ENCODE measurements at regions not wholly inside any gene's neighbourhood (a gene's known extent, or its start where the extent isn't known, plus 50 kb on each side); places are given as distances from the start of the nearest gene placed in this dataset.

GRCh38 chr12:124115976-124116690, 143.1 kb downstream of the ZNF664 start (continued):
- TF ChIP-seq SP4 (CRISPR knock-in tag; IDR thresholded peaks at IDR 0.05): no peak
- TF ChIP-seq, protein P1, sequence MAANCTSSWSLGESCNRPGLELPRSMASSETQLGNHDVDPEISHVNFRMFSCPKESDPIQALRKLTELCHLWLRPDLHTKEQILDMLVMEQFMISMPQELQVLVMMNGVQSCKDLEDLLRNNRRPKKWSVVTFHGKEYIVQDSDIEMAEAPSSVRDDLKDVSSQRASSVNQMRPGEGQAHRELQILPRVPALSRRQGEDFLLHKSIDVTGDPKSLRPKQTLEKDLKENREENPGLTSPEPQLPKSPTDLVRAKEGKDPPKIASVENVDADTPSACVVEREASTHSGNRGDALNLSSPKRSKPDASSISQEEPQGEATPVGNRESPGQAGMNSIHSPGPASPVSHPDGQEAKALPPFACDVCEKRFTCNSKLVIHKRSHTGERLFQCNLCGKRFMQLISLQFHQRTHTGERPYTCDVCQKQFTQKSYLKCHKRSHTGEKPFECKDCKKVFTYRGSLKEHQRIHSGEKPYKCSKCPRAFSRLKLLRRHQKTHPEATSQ (CRISPR knock-in tag; IDR thresholded peaks at IDR 0.05; ENCODE audit: borderline replicate concordance): no peak
- no peak for TF ChIP-seq TCF7L2 (IDR thresholded peaks at IDR 0.05; ENCODE audit: low read depth, low read length)
- no peak for TF ChIP-seq IRF1 (CRISPR knock-in tag; IDR thresholded peaks at IDR 0.05; ENCODE audit: low read depth)
- no peak for TF ChIP-seq ATF3 (CRISPR knock-in tag; IDR thresholded peaks at IDR 0.05)
- TF ChIP-seq SP2 (CRISPR knock-in tag; IDR thresholded peaks at IDR 0.05): no peak
- no peak for TF ChIP-seq SMAD3 (CRISPR knock-in tag; IDR thresholded peaks at IDR 0.05)

- POLR2A ChIA-PET: no interaction called here
- no peaks in the 10 kb centered on the region for H3K36me3 ChIP-seq (replicated peaks in 1 of 2; ENCODE audit: control insufficient read depth in 1 of 2, insufficient read depth in 2 of 2, low read length in 2 of 2)
- no TSS peak for BruUV-seq (replicated peaks)
- no peak for DNase-seq (ENCODE audit: low spot score)
- no peak overlapping the region for H3K4me3 ChIP-seq (replicated peaks in 1 of 3; ENCODE audit: insufficient read depth in 1 of 3, low read depth in 2 of 3, low read length in 3 of 3)
- TF ChIP-seq ZBTB21 (CRISPR knock-in tag; IDR thresholded peaks at IDR 0.05) (no peak), BCL3 (CRISPR knock-in tag; IDR thresholded peaks at IDR 0.05) (no peak), ZBTB1 (CRISPR knock-in tag; IDR thresholded peaks at IDR 0.05; ENCODE audit: borderline replicate concordance) (no peak), ZNF567 (CRISPR knock-in tag; IDR thresholded peaks at IDR 0.05; ENCODE audit: borderline replicate concordance) (no peak), ZNF337 (CRISPR knock-in tag; IDR thresholded peaks at IDR 0.05; ENCODE audit: borderline replicate concordance, low read depth) (no peak), ZNF205 (CRISPR knock-in tag; IDR thresholded peaks at IDR 0.05) (no peak), ZNF501 (CRISPR knock-in tag; IDR thresholded peaks at IDR 0.05) (no peak), ZBTB37 (CRISPR knock-in tag; IDR thresholded peaks at IDR 0.05) (no peak), ADNP (CRISPR knock-in tag; IDR thresholded peaks at IDR 0.05) (no peak)
- intact Hi-C loops (cut with micrococcal nuclease; ENCODE audit: unreplicated experiment): no loop called here
- ATAC-seq: no peak
- H3K79me2 ChIP-seq (ENCODE audit: insufficient read depth, low read length): no peaks in the 10 kb centered on the region
- H3K4me2 ChIP-seq (ENCODE audit: low read depth, low read length): no peak overlapping the region
- H3K27ac ChIP-seq (ENCODE audit: extremely low read length, insufficient read depth, low read length): no peak overlapping the region
- no peak overlapping the region for H3K9ac ChIP-seq (ENCODE audit: insufficient read depth, low read depth, low read length)
- H3K27me3 ChIP-seq (ENCODE audit: control insufficient read depth in 1 of 2, insufficient read depth in 2 of 2, low read length in 2 of 2): peaks cover 0 to 25% of the 10 kb centered on the region in 2 experiments; a peak in 2 of 5 replicates
- FAIRE-seq: no peak
- CTCF ChIA-PET (ENCODE audit: low intra/inter-chr PET ratio, low total read pairs): no interaction called here
- no peak overlapping the region for H2AFZ ChIP-seq (ENCODE audit: low read length)
- H4K20me1 ChIP-seq (ENCODE audit: insufficient read depth, low read length): no peaks in the 10 kb centered on the region
- peaks cover 9% of the 10 kb centered on the region; the same call in 1 of the 2 replicates for H3K4me1 ChIP-seq (ENCODE audit: insufficient read depth, low read length)
- in situ Hi-C loops (cut with HindIII; ENCODE audit: extremely low pct_ligation_motif_present, low pct_unique_long_range_greater_than_20kb): no loop called here
- 43% methylated on average over 6 of the region's 6 CpGs for WGBS (ENCODE audit: low lambda C conversion rate)
- H3K9me3 ChIP-seq (ENCODE audit: low read length): no peaks in the 10 kb centered on the region
Measured at GRCh38 chr12:124120739-124121138, 147.7 kb downstream of the ZNF664 start.
